ENCODE measurements at regions not wholly inside any gene's neighbourhood (a gene's known extent, or its start where the extent isn't known, plus 50 kb on each side); places are given as distances from the start of the nearest gene placed in this dataset.

- H3K36me3 ChIP-seq (ENCODE audit: control insufficient read depth in 4 of 4, insufficient read depth in 3 of 4, low read depth in 1 of 4, low read length in 3 of 4) = no peaks in the 10 kb centered on the region
- WGBS = 91% methylated on average over 2 of the region's 2 CpGs
- no peak for DNase-seq (ENCODE audit: low spot score)
- no peak overlapping the region for H3K4me3 ChIP-seq (ENCODE audit: low read depth in 1 of 3, low read length in 3 of 3)
- H3K9ac ChIP-seq (ENCODE audit: low read depth in 1 of 2, low read length in 2 of 2) = no peak overlapping the region
- no peak for TF ChIP-seq HNF4A (conservative IDR thresholded peaks at IDR 0.05)
- no peak for TF ChIP-seq YY1 (IDR thresholded peaks at IDR 0.05)
- TF ChIP-seq ZBTB33 (IDR thresholded peaks at IDR 0.05) = no peak
- no peak for TF ChIP-seq MAX (IDR thresholded peaks at IDR 0.05)
- H3K9me3 ChIP-seq (ENCODE audit: control insufficient read depth in 4 of 4, low read length in 3 of 4) = no peaks in the 10 kb centered on the region
- H3K27ac ChIP-seq (ENCODE audit: low read depth in 1 of 2, low read length in 2 of 2) = no peak overlapping the region
- H3K4me1 ChIP-seq (ENCODE audit: control insufficient read depth in 4 of 4, insufficient read depth in 4 of 4, low read length in 3 of 4) = peaks cover 0 to 3% (median 1%) of the 10 kb centered on the region in 4 donors
- no peaks in the 10 kb centered on the region for H3K27me3 ChIP-seq (ENCODE audit: control insufficient read depth in 4 of 4, insufficient read depth in 4 of 4, low read length in 3 of 4)
These were observed 257.0 kb downstream of the MREG start for GRCh38 chr2:215756346-215756730.

- Histone ChIP-seq H3K36me3 (ENCODE audit: control insufficient read depth in 4 of 4, insufficient read depth in 3 of 4, low read depth in 1 of 4, low read length in 3 of 4) (no peaks in the 10 kb centered on the region), H3K9me3 (ENCODE audit: control insufficient read depth in 4 of 4, low read length in 3 of 4) (no peaks in the 10 kb centered on the region), H3K4me3 (ENCODE audit: low read depth in 1 of 3, low read length in 3 of 3) (no peak overlapping the region), H3K9ac (ENCODE audit: low read depth in 1 of 2, low read length in 2 of 2) (no peak overlapping the region), H3K27me3 (ENCODE audit: control insufficient read depth in 4 of 4, insufficient read depth in 4 of 4, low read length in 3 of 4) (no peaks in the 10 kb centered on the region), H3K4me1 (ENCODE audit: control insufficient read depth in 4 of 4, insufficient read depth in 4 of 4, low read length in 3 of 4) (peaks cover under 1 to 7% (median 5%) of the 10 kb centered on the region in 4 donors), H3K27ac (ENCODE audit: low read depth in 1 of 2, low read length in 2 of 2) (no peak overlapping the region)
- 88% methylated on average over 4 of the region's 4 CpGs for WGBS
- no peak for TF ChIP-seq REST (IDR thresholded peaks at IDR 0.05)
- TF ChIP-seq GABPA (IDR thresholded peaks at IDR 0.05 in 1 of 2, conservative IDR thresholded peaks at IDR 0.05 in 1 of 2) = no peak
- TF ChIP-seq HNF4G (IDR thresholded peaks at IDR 0.05) = no peak
- no peak for TF ChIP-seq RAD21 (IDR thresholded peaks at IDR 0.05)
- TF ChIP-seq CTCF (IDR thresholded peaks at IDR 0.05; ENCODE audit: low read depth, low read length, missing input control) = no peak
- no peak for TF ChIP-seq MAX (IDR thresholded peaks at IDR 0.05)
- no peak for TF ChIP-seq EGR1 (IDR thresholded peaks at IDR 0.05; ENCODE audit: low read depth in 2 of 2)
- no peak for TF ChIP-seq FOXA2 (IDR thresholded peaks at IDR 0.05)
- TF ChIP-seq HNF4A (conservative IDR thresholded peaks at IDR 0.05) = no peak
- no peak for TF ChIP-seq ATF3 (IDR thresholded peaks at IDR 0.05)
- DNase-seq (ENCODE audit: low spot score) = no peak
These were observed 257.6 kb downstream of the MREG start for GRCh38 chr2:215755641-215756345.

All from liver (tissue), 8 donors.